Upper lobe of left lung (tissue), 6 donors: ENCODE measurements at regions not wholly inside any gene's neighbourhood (a gene's known extent, or its start where the extent isn't known, plus 50 kb on each side); places are given as distances from the start of the nearest gene placed in this dataset.

Experiments
- ATAC-seq, 2 donors: fragments of 200-7000 bp; cut with Tn5 transposase; one replicate each; pipeline ENCODE4 v1.9.1; 2022; ENCODE audit warnings: mild to moderate bottlenecking in 2 of 2, moderate library complexity in 2 of 2; ENCODE audit not compliant: low FRiP score in 2 of 2
- DNase-seq, 2 donors: peaks; one replicate each; pipeline ENCODE4 v3.0.0-alpha.2; 2019 to 2020
- H3K27ac ChIP-seq, 4 donors: fragments of 200-600 bp; sonication (generic); one replicate each; pipeline ENCODE4 v1.5.1; 2016 to 2019
- H3K27me3 ChIP-seq, 4 donors: fragments of 200-600 bp; sonication (generic); one replicate each; pipeline ENCODE4 v1.5.1; 2017 to 2019
- H3K36me3 ChIP-seq, 4 donors: fragments of 200-600 bp; sonication (generic); one replicate each; pipeline ENCODE4 v1.5.1; 2016 to 2019
- H3K4me1 ChIP-seq, 4 donors: fragments of 200-600 bp; sonication (generic); one replicate each; pipeline ENCODE4 v1.5.1; 2018 to 2019
- H3K4me3 ChIP-seq, 4 donors: fragments of 200-600 bp; sonication (generic); one replicate each; pipeline ENCODE4 v1.5.1; 2017 to 2019; ENCODE audit warnings: mild to moderate bottlenecking in 2 of 4, moderate library complexity in 1 of 4
- H3K9me3 ChIP-seq, 4 donors: fragments of 200-600 bp; sonication (generic); one replicate each; pipeline ENCODE4 v1.5.1; 2018 to 2019
- CTCF ChIP-seq, 6 experiments: fragments of 450-650 bp in 4 of 6; fragments of 200-600 bp in 2 of 6; sonication (generic) in 2 of 6; IDR thresholded peaks; one replicate each; pipeline ENCODE4 v1.5.1; 2016 to 2019; ENCODE audit warnings: antibody characterized with exemption in 6 of 6
- EP300 ChIP-seq, 4 donors: sonication (generic); formaldehyde crosslinking; IDR thresholded peaks; one replicate each; pipeline ENCODE4 v1.5.1; 2017; ENCODE audit warnings: antibody characterized with exemption in 4 of 4, control low read depth in 2 of 4
- POLR2A ChIP-seq, 4 donors: fragments of 450-650 bp; IDR thresholded peaks; one replicate each; pipeline ENCODE4 v1.5.1; 2016 to 2017; ENCODE audit warnings: antibody characterized with exemption in 4 of 4, mild to moderate bottlenecking in 2 of 4
- POLR2AphosphoS5 ChIP-seq, 2 donors: sonication (generic); formaldehyde crosslinking; IDR thresholded peaks; one replicate each; pipeline ENCODE4 v1.5.1; 2017; ENCODE audit warnings: antibody characterized with exemption in 2 of 2
- WGBS, 2 donors: methylation state at CpG; one replicate each; pipeline ENCODE4 v1.1.5; 2017 to 2018; 5-methylcytosine and 5-hydroxymethylcytosine counted together
- donor health status: DM: no; HTN: no; CAD: no; lungs with moderate emphysema.
- donor health status: DM: no; HTN: yes; CAD: no; lungs with severe emphysema.

- TF ChIP-seq EP300 (IDR thresholded peaks at IDR 0.05) (no peak), POLR2A (IDR thresholded peaks at IDR 0.05) (no peak), CTCF (IDR thresholded peaks at IDR 0.05) (no peak), POLR2AphosphoS5 (IDR thresholded peaks at IDR 0.05) (no peak)
- H3K27me3 ChIP-seq = no peaks in the 10 kb centered on the region
- H3K27ac ChIP-seq = no peak overlapping the region
- H3K4me3 ChIP-seq = no peak overlapping the region
- WGBS, 2 donors = 74 to 88% methylated on average over 1 of the region's 1 CpG
- no peaks in the 10 kb centered on the region for H3K9me3 ChIP-seq
- no peaks in the 10 kb centered on the region for H3K4me1 ChIP-seq
- DNase-seq = no peak
- no peaks in the 10 kb centered on the region for H3K36me3 ChIP-seq
- no peak for ATAC-seq
Observed at GRCh38 chr2:180739070-180739469, 241.3 kb upstream of the UBE2E3 start.

GRCh38 chr2:180735799-180736198 lies 244.6 kb upstream of the UBE2E3 start:
- Histone ChIP-seq H3K27me3 (no peaks in the 10 kb centered on the region), H3K9me3 (no peaks in the 10 kb centered on the region), H3K27ac (no peak overlapping the region), H3K4me1 (no peaks in the 10 kb centered on the region), H3K4me3 (no peak overlapping the region), H3K36me3 (no peaks in the 10 kb centered on the region)
- DNase-seq = no peak
- WGBS, 2 donors = 72 to 82% methylated on average over 2 of the region's 2 CpGs
- TF ChIP-seq CTCF (IDR thresholded peaks at IDR 0.05) (no peak), EP300 (IDR thresholded peaks at IDR 0.05) (no peak), POLR2A (IDR thresholded peaks at IDR 0.05) (no peak), POLR2AphosphoS5 (IDR thresholded peaks at IDR 0.05) (no peak)
- ATAC-seq = no peak

- TF ChIP-seq EP300 (IDR thresholded peaks at IDR 0.05) (no peak), CTCF (IDR thresholded peaks at IDR 0.05) (no peak), POLR2AphosphoS5 (IDR thresholded peaks at IDR 0.05) (no peak), POLR2A (IDR thresholded peaks at IDR 0.05) (no peak)
- Histone ChIP-seq H3K36me3 (no peaks in the 10 kb centered on the region), H3K4me1 (no peaks in the 10 kb centered on the region), H3K27me3 (no peaks in the 10 kb centered on the region), H3K9me3 (no peaks in the 10 kb centered on the region), H3K27ac (no peak overlapping the region), H3K4me3 (no peak overlapping the region)
- no peak for ATAC-seq
- no peak for DNase-seq
Observed at GRCh38 chr2:180734382-180734781, 246.0 kb upstream of the UBE2E3 start.

GRCh38 chr2:180733330-180733729 lies 247.1 kb upstream of the UBE2E3 start:
- Histone ChIP-seq H3K27ac (no peak overlapping the region), H3K4me1 (no peaks in the 10 kb centered on the region), H3K4me3 (no peak overlapping the region), H3K27me3 (no peaks in the 10 kb centered on the region), H3K9me3 (no peaks in the 10 kb centered on the region), H3K36me3 (no peaks in the 10 kb centered on the region)
- WGBS, 2 donors = 86 to 88% methylated on average over 1 of the region's 1 CpG
- DNase-seq (no peak), ATAC-seq (no peak)
- TF ChIP-seq CTCF (IDR thresholded peaks at IDR 0.05) (no peak), EP300 (IDR thresholded peaks at IDR 0.05) (no peak), POLR2AphosphoS5 (IDR thresholded peaks at IDR 0.05) (no peak), POLR2A (IDR thresholded peaks at IDR 0.05) (no peak)

- 84 to 100% methylated on average over 1 to 3 of the region's 3 CpGs for WGBS, 2 donors
- no peak overlapping the region for H3K4me3 ChIP-seq
- H3K27ac ChIP-seq = no peak overlapping the region
- ATAC-seq = peak in 1 of 2 donors; percentile 21
- no peaks in the 10 kb centered on the region for H3K4me1 ChIP-seq
- H3K36me3 ChIP-seq = no peaks in the 10 kb centered on the region
- no peak for TF ChIP-seq CTCF (IDR thresholded peaks at IDR 0.05)
- no peak for TF ChIP-seq POLR2A (IDR thresholded peaks at IDR 0.05)
- no peak for TF ChIP-seq EP300 (IDR thresholded peaks at IDR 0.05)
- TF ChIP-seq POLR2AphosphoS5 (IDR thresholded peaks at IDR 0.05) = no peak
- no peaks in the 10 kb centered on the region for H3K27me3 ChIP-seq
- DNase-seq = peak in 1 of 2 donors; percentile 42
- H3K9me3 ChIP-seq = no peaks in the 10 kb centered on the region
Observed at GRCh38 chr2:180732337-180732736, 248.1 kb upstream of the UBE2E3 start.
